Activated CD4-positive, CD25-positive, alpha-beta regulatory T cell treated with anti-CD3 and anti-CD28 coated beads, Interleukin-2, amount 50 U/mL, for 16 hours (primary cell): ENCODE measurements at regions not wholly inside any gene's neighbourhood (a gene's known extent, or its start where the extent isn't known, plus 50 kb on each side); places are given as distances from the start of the nearest gene placed in this dataset.
"Not testable (repeated sequence)": the region's sequence is repeated elsewhere in the genome, so short reads cannot be mapped to it uniquely, and the experiment has no call there.

Experiments used
- DNase-seq: peaks from one replicate; pipeline ENCODE4 v3.0.0-alpha.2; 2020; ENCODE audit warnings: low read depth, low spot score

DNA sequence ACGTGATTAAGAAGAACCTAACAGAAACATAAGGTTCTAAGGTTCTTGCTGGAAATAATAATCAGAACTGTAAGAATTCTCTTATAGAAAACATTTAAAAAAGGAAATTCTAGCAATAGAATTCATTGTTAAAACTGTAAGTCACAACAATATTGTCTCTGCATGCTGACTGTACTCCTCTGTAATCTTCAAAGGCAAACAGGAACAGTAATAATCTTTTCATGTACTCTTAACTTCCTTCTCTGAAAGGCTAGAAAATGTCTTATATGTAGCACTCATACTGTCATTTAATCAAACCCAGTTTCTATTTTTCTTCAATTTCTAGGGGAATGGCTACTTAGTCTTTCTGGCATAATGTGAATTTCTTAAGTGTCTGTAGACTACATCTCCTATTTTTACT, 103.5 kb upstream of the AGAP9 start:
- not testable (repeated sequence) for DNase-seq

DNA sequence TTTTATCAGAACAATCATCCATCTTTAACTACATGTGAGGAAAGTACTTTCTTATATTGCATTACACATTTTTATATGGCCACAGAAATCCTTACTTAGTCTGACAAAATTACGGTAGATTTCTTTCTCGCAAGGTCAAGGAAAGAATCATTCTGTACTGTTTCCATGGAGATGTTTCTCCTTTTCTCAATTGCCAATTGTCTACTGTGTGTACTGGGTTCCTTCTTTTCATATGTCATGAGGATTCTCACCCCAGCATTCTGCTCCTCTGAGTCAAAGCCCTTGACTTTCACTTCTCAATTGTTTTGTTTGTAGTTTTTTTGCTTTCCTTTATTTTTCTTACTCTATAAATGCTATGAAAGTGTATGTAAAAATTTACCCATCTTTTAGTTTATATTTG, 99.3 kb upstream of the AGAP9 start:
- not testable (repeated sequence) for DNase-seq

DNA sequence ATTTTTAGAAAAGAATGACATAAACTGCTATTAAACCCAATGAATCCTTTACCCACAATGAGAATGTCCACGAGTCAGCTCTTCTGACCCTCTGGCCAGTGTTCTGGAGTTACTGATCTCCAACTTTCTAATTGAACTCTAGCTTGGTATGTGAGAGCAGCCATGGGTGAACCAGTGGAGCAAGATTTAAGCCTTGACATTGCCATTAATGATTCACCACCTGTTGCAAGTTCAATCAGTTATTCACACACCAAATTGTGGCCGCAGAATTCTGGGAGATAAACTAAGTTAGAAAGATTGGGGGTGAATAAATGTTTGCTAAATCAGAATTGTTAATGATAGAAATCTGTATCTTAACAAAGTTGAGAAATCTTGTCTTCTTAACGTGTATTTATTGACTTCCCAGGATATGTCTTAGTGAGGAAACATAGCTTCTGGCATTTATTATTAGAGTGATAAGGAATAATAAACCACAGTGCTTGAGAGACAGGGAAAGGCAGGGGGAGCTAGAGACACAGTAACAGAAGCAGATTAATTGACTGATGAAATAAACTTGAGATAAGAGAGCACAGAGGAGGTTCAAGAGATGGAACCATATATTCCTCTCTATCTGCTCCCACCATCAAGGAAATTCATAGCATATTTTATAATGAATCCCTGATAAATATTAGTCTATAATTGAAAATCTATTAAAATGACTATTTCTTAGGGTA, 96.0 kb upstream of the AGAP9 start:
- DNase-seq = not testable (repeated sequence)

DNA sequence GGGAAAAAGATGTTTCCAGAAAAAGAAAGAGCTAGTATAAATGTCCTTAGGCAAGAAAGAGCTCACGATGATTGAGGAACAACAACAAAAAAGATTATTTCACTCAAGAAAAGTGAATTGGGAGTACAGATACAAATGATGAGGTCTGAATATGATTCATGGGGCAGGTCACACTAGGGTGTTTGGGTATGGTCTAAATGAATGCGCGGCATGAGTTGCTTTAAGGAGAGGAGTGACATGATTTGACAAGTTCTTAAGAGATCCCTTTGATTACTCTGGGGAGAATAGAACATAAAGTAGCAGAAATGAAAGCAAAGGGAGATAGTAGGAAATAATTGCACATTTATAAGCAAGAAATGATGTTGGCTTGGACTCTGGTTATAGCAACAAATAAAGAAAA, 85.9 kb upstream of the AGAP9 start:
- not testable (repeated sequence) for DNase-seq

DNA sequence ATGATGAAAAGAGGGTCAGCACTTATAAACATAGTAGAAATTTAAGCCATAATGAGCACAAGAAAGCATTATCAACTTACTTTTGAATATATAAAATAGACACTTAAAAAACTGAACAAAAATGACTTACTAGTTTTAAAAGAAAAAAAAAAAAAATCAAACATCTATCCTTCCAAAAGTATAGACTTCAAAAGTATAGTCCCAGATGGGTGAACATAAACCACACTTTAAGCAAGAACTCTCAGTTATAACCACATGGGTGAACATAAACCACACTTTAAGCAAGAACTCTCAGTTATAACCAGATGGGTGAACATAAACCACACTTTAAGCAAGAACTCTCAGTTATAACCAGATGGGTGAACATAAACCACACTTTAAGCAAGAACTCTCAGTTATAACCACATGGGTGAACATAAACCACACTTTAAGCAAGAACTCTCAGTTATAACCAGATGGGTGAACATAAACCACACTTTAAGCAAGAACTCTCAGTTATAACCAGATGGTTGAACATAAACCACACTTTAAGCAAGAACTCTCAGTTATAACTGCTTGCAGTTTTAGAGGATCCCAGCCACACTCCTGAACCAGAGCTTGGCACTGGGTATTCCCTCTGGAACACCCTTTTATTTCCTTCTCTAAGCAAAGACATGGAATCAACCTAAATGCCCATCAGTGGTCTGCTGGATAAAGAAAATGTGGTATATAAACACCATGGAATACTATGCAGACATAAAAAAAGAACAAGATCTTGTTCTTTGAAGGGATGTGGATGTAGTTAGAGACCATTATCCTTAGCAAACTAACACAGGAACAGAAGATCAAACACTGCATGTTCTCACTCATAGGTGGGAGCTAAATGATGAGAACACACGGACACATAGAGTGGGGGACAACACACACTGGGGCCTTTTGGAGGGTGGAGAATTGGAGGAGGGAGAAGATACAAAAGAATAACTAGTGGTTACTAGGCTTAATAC, 82.6 kb upstream of the AGAP9 start:
- DNase-seq = not testable (repeated sequence)

DNA sequence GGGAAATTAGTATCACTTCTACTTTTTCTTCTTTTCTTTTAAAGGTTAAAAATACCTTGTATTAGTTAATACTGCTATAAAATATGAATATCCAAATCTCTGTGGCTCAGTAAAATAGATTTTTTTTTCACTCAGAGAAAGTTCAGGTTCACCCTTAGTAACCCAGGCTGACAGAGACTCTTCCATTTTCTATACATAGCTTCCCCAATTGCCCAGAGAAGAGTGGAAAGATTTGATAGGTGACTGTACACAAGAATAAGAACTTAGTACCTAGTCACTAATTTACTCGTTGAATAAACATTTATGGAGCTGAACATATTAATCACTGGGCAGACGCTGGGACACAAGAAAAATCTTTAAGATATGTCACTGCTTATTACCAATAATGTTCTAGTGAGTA, 77.2 kb upstream of the AGAP9 start:
- DNase-seq = not testable (repeated sequence)

DNA sequence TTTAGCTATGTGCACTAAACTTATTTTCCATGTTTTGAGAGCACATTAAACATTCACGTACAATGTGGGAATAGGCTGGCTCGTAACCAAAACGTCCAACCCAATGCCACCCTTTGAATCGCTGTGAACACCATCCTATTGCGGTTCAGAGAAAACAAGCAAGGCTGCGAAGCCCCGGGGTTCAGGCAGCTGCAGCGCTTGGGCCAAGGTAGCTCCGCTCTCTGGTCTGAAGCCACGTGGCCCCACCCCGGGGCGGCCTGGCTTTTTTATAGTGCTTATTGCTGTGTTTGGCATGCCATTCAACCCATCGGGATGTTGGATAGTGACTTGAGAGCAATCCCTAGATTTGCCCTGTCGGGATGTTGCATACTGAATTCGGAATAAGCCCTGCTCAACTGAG, 76.7 kb upstream of the AGAP9 start:
- DNase-seq = not testable (repeated sequence)

DNA sequence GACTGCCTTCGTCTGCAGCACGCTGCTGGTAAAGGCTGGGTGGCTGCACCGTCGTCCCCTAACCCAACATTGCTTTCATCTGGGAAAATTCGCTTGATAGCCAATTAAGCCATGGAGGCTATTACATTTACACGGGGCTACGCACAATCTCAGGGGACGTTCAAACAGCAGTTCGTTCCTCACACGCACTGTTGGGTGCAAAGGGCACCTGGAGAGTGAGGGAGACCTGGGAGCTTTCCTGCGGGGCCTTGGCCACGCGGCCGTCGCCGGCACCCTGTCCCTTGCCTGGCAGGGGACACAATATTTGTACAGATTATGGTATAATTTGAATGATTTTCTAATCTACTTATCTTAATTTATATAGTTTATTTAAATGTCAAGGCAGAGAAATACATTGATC, 76.2 kb upstream of the AGAP9 start:
- not testable (repeated sequence) for DNase-seq

DNA sequence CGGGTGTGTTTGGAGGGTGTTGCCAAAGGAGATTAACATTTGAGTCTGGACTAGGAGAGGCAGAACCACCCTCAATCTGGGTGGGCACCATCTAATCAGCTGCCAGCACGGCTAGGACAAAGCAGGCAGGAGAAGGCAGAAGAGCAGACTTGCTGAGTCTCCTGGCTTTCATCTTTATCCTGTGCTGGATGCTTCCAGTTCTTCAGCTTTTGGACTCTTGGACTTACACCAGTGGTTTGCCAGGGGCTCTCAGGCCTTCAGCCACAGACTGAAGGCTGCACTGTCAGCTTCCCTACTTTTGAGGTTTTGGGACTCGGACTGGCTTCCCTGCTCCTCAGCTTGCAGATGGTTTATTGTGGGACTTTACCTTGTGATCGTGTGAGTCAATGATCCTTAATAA, 70.4 kb upstream of the AGAP9 start:
- DNase-seq = not testable (repeated sequence)

DNA sequence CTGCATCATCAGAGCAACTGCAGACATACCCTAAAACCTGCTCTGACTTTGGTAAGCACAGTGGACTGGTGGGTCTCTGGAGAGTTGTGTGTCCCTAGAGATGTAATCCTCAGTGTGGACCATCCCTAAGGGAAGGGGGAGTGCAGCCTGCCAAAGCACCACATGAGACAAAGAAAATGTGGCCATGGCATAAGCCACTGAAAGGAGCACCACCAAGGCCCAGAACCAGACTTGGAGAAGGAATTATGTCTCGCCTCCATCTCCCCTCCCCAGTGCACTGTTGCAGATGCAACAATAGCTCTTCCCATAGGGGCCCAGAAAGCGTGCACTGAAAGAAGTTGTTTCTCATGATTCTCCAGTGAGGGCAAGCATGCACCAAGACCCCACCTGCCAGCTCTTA, 69.7 kb upstream of the AGAP9 start:
- DNase-seq = not testable (repeated sequence)

DNA sequence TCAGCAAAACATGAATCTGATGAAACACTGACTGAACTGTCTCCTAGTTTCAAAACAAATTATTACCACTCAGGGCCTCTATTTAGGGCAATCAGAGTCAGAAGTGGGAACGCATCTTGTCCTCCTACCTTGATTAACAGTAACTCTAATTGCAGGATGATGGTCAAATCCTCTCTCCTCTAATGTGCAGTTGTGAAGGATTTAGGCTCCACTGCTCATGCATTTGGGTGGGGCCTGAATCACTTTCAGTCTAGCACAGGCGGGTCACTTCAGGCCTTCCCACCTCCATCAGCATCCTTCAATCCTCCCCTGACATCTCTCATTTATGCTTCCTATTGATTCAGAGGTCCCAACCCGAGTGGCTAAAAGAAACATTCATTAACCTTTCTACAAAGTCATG, 67.5 kb upstream of the AGAP9 start:
- not testable (repeated sequence) for DNase-seq

DNA sequence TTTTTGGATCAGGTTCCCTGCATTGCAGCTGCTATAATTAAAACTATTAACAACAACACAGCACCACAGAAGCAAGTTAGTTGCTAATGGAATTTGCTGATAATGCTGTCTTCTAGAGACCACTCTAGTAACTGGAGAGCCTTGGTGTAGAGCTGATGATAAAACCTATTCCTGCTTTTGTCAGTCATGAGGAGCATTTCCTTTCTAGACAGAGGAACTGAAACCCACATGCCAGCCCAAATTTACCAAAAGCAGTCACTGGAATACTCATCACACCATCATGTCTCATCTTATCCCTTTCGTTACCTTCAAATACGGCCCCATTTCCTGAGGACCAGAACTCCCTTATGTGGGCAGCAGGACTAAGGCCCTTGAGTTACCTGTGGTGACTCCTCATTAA, 67.1 kb upstream of the AGAP9 start:
- not testable (repeated sequence) for DNase-seq

DNA sequence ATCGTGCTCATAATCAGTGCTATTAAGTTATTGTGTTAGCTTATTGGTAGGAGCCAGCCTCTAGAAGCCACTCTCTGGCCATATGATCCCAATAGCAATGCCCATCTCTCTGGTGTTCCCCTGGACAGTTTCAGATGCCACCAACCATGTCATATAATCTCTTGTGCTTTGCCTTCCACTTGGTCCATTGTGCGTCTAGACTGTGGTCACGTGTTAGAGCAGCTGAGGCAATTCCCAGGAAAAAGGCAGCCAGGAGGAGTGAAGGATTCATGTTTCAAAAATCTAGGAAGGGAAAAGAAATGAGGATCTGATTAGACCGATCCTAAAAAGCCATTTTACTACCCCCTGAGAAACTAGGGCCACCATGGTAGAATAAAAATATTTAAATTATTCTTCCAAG, 58.6 kb upstream of the AGAP9 start:
- DNase-seq = not testable (repeated sequence)

DNA sequence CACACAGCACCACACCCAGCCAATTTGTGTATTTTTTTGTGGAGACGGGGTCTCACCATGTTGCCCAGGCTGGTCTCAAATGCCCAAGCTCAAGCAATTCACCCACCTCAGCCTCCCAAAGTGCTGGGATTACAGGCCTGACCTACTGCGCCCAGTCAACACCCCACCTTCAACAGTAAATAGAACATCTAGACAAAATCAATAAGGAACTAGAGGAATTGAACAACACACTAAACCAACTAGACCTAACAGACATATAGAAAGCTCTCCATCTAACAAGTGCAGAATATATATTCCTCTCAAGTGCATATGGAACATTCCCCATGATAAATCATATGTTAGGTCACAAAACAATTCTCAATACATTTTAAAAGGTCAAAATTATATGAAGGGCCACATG, 56.6 kb upstream of the AGAP9 start:
- not testable (repeated sequence) for DNase-seq

DNA sequence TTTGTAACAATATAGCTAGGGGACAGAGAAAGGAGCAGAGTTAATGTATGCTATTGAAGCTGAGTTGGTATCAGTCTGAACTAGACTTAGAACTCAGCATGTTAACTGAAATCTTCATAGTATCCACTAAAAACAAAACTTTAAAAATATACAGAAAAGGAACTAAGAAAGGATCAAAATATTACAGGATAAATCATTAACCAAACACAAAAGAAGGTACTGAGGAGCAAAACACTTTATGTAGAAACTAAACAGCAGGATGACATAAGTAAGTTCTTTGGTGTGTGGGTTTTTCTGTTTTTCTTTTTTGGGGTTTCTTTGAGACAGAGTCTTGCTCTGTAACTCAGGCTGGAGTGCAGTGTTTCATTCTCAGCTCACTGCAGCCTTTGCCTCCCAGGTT, 55.1 kb upstream of the AGAP9 start:
- not testable (repeated sequence) for DNase-seq
